ENCODE measurements at regions not wholly inside any gene's neighbourhood (a gene's known extent, or its start where the extent isn't known, plus 50 kb on each side); places are given as distances from the start of the nearest gene placed in this dataset.

DNA sequence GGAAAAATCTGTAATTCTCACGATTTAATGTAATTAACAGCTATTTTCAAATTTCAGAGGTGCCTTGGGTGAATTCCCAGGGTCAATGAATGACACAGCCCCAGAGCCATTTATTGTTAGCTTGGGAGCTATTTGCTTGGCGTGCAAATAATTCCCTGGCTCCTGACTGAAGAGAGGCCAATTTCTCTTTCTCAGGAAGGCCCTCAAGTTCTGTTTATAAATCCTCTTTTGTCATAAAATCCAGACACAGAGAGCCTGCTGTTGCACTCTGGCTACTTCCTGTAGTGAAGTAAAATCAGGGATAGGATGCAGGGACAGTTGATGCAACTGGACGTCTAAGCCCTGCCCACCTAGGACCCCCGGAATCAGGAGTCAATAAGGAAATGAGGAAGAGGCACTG is 154.3 kb downstream of the TMX1 start:
- no peak for TF ChIP-seq RBAK (tag by site-specific recombination; IDR thresholded peaks at IDR 0.05)
- no peak for TF ChIP-seq ZNF558 (tag by site-specific recombination; IDR thresholded peaks at IDR 0.05)
